Left ventricle myocardium inferior (tissue), 1 donor: ENCODE measurements at regions not wholly inside any gene's neighbourhood (a gene's known extent, or its start where the extent isn't known, plus 50 kb on each side); places are given as distances from the start of the nearest gene placed in this dataset.

Experiments used
- DNase-seq: peaks from one replicate; pipeline ENCODE4 v3.0.0-alpha.2; 2020
- H3K27ac ChIP-seq: fragments of 200-600 bp; replicated peaks from 2 replicates; pipeline ENCODE4 v1.8.0; 2021
- H3K27me3 ChIP-seq: fragments of 200-600 bp; 2 replicates; pipeline ENCODE4 v1.8.0; 2021; ENCODE audit warnings: low read depth
- H3K36me3 ChIP-seq: fragments of 200-600 bp; 2 replicates; pipeline ENCODE4 v1.8.0; 2021
- H3K4me1 ChIP-seq: fragments of 200-600 bp; 2 replicates; pipeline ENCODE4 v1.8.0; 2021
- H3K4me3 ChIP-seq: fragments of 200-600 bp; 2 replicates; pipeline ENCODE4 v1.8.0; 2021; ENCODE audit warnings: mild to moderate bottlenecking, moderate library complexity
- H3K9me3 ChIP-seq: fragments of 200-600 bp; replicated peaks from 2 replicates; pipeline ENCODE4 v1.8.0; 2021
- CTCF ChIP-seq: fragments of 200-600 bp; IDR thresholded peaks from 2 replicates; pipeline ENCODE4 v1.8.0; 2021; ENCODE audit warnings: antibody characterized with exemption, mild to moderate bottlenecking, borderline replicate concordance
- intact Hi-C: fragments of 100-400 bp; cut with micrococcal nuclease; formaldehyde crosslinking; loops from one replicate; pipeline ENCODE4 v1.11.0; 2022
- donor health status: DM: no; HTN: yes; CAD: no; lungs with severe emphysema.

- no peaks in the 10 kb centered on the region for H3K9me3 ChIP-seq
- peaks cover 45% of the 10 kb centered on the region for H3K4me1 ChIP-seq
- H3K4me3 ChIP-seq: no peak overlapping the region
- DNase-seq: no peak
- TF ChIP-seq CTCF: no peak
- H3K27ac ChIP-seq: peak overlapping the region; percentile 41
- H3K36me3 ChIP-seq: no peaks in the 10 kb centered on the region
- intact Hi-C loops: no loop called here
- no peaks in the 10 kb centered on the region for H3K27me3 ChIP-seq
Measured at GRCh38 chr2:217399291-217399690, 539.4 kb upstream of the TNP1 start.

- H3K36me3 ChIP-seq: no peaks in the 10 kb centered on the region
- H3K4me1 ChIP-seq: peaks cover 49% of the 10 kb centered on the region
- no peak overlapping the region for H3K4me3 ChIP-seq
- peak; percentile 22 for DNase-seq
- no peaks in the 10 kb centered on the region for H3K27me3 ChIP-seq
- intact Hi-C loops: no loop called here
- H3K27ac ChIP-seq: peak overlapping the region; percentile 41
- no peaks in the 10 kb centered on the region for H3K9me3 ChIP-seq
- TF ChIP-seq CTCF: no peak
Measured at GRCh38 chr2:217398860-217399259, 539.0 kb upstream of the TNP1 start.

GRCh38 chr2:217398101-217398500 lies 538.2 kb upstream of the TNP1 start:
- Histone ChIP-seq H3K4me1 (peaks cover 47% of the 10 kb centered on the region), H3K36me3 (no peaks in the 10 kb centered on the region), H3K4me3 (no peak overlapping the region), H3K27me3 (no peaks in the 10 kb centered on the region), H3K27ac (no peak overlapping the region), H3K9me3 (no peaks in the 10 kb centered on the region)
- TF ChIP-seq CTCF: no peak
- DNase-seq: no peak
- intact Hi-C loops: no loop called here

GRCh38 chr2:217396586-217396985 lies 536.7 kb upstream of the TNP1 start:
- Histone ChIP-seq H3K4me3 (no peak overlapping the region), H3K9me3 (peaks cover 5% of the 10 kb centered on the region), H3K36me3 (no peaks in the 10 kb centered on the region), H3K4me1 (peaks cover 37% of the 10 kb centered on the region), H3K27ac (peak overlapping the region; percentile 15), H3K27me3 (no peaks in the 10 kb centered on the region)
- no peak for TF ChIP-seq CTCF
- intact Hi-C loops: no loop called here
- DNase-seq: no peak

GRCh38 chr2:217396165-217396564 lies 536.3 kb upstream of the TNP1 start:
- Histone ChIP-seq H3K4me1 (peaks cover 37% of the 10 kb centered on the region), H3K9me3 (peaks cover 9% of the 10 kb centered on the region), H3K36me3 (no peaks in the 10 kb centered on the region), H3K4me3 (no peak overlapping the region), H3K27ac (peak overlapping the region; percentile 15), H3K27me3 (no peaks in the 10 kb centered on the region)
- TF ChIP-seq CTCF: no peak
- no peak for DNase-seq
- intact Hi-C loops: no loop called here
